Fibroblast of mammary gland (primary cell): ENCODE measurements at regions not wholly inside any gene's neighbourhood (a gene's known extent, or its start where the extent isn't known, plus 50 kb on each side); places are given as distances from the start of the nearest gene placed in this dataset.

Experiments
- DNase-seq: peaks from one replicate; pipeline ENCODE4 v3.0.0-alpha.2; 2010; ENCODE audit warnings: low read depth
- H3K4me3 ChIP-seq: 2 replicates; pipeline ENCODE4 v1.5.1; 2011; ENCODE audit warnings: low read depth, mild to moderate bottlenecking, low read length, moderate library complexity; ENCODE audit not compliant: control insufficient read depth
- CTCF ChIP-seq: conservative IDR thresholded peaks from 2 replicates; pipeline ENCODE4 v1.5.1; 2011; ENCODE audit warnings: low read depth, low read length, inconsistent platforms; ENCODE audit not compliant: control insufficient read depth, insufficient read depth

DNA sequence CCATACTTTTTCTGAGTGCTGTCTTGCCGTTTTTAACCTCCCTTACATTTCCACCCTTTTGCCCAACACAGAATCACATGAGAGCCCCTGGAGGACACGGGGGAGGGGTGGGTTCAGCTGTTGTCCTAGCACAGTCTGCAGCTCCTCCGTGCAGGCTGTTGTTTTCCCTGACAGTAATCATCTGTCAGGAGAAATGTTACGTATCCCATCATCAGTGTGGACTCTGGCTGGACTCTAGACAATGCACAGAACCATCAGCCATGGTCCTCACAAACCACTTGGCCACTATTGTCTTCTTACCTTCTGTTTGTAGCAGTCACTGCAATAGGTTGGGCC, 92.1 kb downstream of the RIN2 start:
- TF ChIP-seq CTCF = no peak
- DNase-seq = no peak
- H3K4me3 ChIP-seq = no peak overlapping the region

- no peak overlapping the region for H3K4me3 ChIP-seq
- DNase-seq = no peak
- TF ChIP-seq CTCF = no peak
Observed at GRCh38 chr20:19851861-19852260, 93.8 kb downstream of the RIN2 start.

DNA sequence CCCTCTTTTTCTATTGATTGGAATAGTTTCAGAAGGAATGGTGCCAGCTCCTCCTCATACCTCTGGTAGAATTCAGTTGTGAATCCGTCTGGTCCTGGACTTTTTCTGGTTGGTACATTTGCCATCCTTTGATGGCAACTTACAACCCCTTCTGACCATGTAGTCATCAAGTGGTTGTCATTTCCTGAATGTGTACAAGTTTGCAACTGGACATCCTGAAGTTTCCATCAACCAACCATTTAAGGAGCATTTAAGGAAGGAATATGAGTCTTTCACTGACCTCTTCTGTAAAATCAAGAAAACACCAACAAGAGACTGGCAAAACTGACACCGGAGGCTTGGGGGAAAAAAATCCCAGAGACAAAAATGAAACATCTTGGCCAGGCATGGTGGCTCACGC, 97.4 kb downstream of the RIN2 start:
- DNase-seq = no peak
- no peak overlapping the region for H3K4me3 ChIP-seq
- TF ChIP-seq CTCF = no peak

DNA sequence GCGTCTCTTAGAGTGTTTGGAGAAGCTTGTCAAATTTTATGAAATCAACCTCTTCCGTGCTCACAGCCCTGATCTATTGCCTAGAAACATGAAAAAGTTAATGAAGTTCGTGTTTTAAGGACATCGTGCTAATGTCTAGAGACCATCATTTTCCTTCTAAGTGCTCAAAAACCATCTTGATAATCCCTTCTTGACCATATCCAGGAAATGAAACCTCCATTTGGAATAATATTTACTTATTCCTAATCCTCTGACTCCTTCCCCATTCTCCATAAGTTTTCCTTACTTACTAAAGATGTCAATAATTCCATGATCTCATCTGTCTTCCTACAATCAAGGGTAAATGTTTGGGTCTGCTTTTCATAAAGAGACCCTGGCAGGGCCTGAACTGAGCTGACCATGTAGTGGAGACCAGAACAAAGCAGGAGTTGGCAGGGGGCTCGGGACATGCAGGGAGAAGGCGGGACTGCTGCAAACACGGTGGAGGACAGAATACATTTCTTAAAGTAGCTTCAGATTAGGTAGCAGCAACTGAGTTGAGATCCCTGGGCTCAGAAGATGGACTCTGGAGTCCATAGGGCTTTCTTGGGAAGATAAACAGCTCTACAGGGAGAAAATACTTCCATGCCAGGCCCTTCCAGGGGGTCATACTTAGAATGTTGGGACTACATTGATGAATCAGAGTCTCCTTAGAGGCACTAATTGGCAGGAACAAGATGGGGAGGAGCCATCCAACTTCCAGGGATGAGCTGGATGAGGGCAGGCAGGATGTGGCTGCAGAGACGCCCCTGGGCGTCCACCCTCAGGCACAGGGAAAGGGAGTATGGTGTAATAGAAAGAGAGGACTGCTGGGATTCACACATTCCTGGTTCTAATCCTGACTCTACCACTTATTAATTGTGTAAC, 100.7 kb downstream of the RIN2 start:
- no peak for TF ChIP-seq CTCF
- DNase-seq = peak; percentile 91

DNA sequence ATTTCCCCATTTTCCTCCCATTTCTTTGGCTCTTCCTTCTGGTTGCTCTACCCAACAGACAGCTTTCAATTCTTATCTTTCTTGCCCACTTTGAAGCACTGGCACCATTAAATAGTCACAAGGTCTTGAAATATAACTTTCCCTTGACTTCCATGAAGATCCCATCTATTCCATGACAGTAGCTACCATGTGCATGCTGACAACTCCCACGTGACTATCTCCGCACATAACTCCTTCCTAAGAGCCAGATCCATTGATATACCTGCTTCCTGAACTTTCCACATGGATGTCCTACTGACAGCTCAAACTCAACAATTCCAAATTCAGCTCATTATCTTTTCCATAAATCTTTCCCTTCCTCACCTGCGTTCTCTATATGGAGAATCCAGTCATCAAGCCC, 101.4 kb downstream of the RIN2 start:
- no peak overlapping the region for H3K4me3 ChIP-seq
- no peak for TF ChIP-seq CTCF
- DNase-seq = no peak

More for the DNA sequence above, 100.7 kb downstream of the RIN2 start:
- no peak overlapping the region for H3K4me3 ChIP-seq

- TF ChIP-seq CTCF = no peak
- H3K4me3 ChIP-seq = no peak overlapping the region
- no peak for DNase-seq
Observed at GRCh38 chr20:19860737-19861136, 102.7 kb downstream of the RIN2 start.

- no peak for TF ChIP-seq CTCF
- DNase-seq = no peak
- H3K4me3 ChIP-seq = no peak overlapping the region
Observed at GRCh38 chr20:19861147-19861759, 103.2 kb downstream of the RIN2 start.
